T-cell (primary cell): ENCODE measurements at regions not wholly inside any gene's neighbourhood (a gene's known extent, or its start where the extent isn't known, plus 50 kb on each side); places are given as distances from the start of the nearest gene placed in this dataset.

Experiments
- ATAC-seq, 4 experiments: fragments of 200-7000 bp in 3 of 4; fragments of 150-1000 bp in 1 of 4; cut with Tn5 transposase; replicated peaks in 1 of 4; 1 replicate in 3 of 4; 2 replicates in 1 of 4; pipeline ENCODE4 v1.10.0; 2021; ENCODE audit warnings: moderate library complexity in 3 of 4, mild to moderate bottlenecking in 2 of 4, moderate number of reproducible peaks in 1 of 4
- CTCF ChIA-PET, 2 donors: fragments of 300-600 bp; sonication (Branson Sonifier 250); formaldehyde crosslinking; loops; one replicate each; lab custom pipeline; 2022; ENCODE audit warnings: antibody characterized with exemption in 2 of 2; lab: Charles Lee
- POLR2A ChIA-PET, 2 donors: fragments of 300-600 bp; sonication (Branson Sonifier 250); formaldehyde crosslinking; loops; one replicate each; lab custom pipeline; 2022; ENCODE audit warnings: antibody characterized with exemption in 2 of 2; lab: Charles Lee
- DNase-seq, 35 experiments: peaks; one replicate each; pipeline versions ENCODE4 v3.0.0 to v3.0.0-alpha.2; 2013 to 2023
- H3K27ac ChIP-seq: one replicate; pipeline ENCODE4 v1.5.1; 2013; ENCODE audit warnings: low read length
- H3K27me3 ChIP-seq, 2 experiments: replicated peaks in 1 of 2; 1 replicate in 1 of 2; 2 replicates in 1 of 2; pipeline versions ENCODE4 v1.6.1 to v1.7.0; 2013; ENCODE audit warnings: low read length in 1 of 2, mixed read lengths in 1 of 2; ENCODE audit not compliant: control insufficient read depth in 2 of 2, insufficient read depth in 2 of 2; ENCODE audit errors: extremely low read depth in 1 of 2
- H3K36me3 ChIP-seq, 2 donors: 1 replicate in 1 of 2; 2 replicates in 1 of 2; pipeline versions ENCODE4 v1.6.1 to v1.7.0; 2013; ENCODE audit warnings: low read length in 1 of 2; ENCODE audit not compliant: control insufficient read depth in 2 of 2, insufficient read depth in 1 of 2; ENCODE audit errors: extremely low read depth in 1 of 2
- H3K4me1 ChIP-seq, 2 experiments: 1 replicate in 1 of 2; 2 replicates in 1 of 2; pipeline versions ENCODE4 v1.6.1 to v1.7.0; 2013; ENCODE audit warnings: low read length in 2 of 2, mixed read lengths in 1 of 2; ENCODE audit not compliant: insufficient read depth in 2 of 2, control insufficient read depth in 1 of 2; ENCODE audit errors: extremely low read depth in 1 of 2
- H3K4me3 ChIP-seq, 2 donors: 1 replicate in 1 of 2; 2 replicates in 1 of 2; pipeline versions ENCODE4 v1.5.1 to v1.7.0; 2013; ENCODE audit warnings: mild to moderate bottlenecking in 2 of 2, low read length in 1 of 2, moderate library complexity in 1 of 2; ENCODE audit not compliant: control insufficient read depth in 1 of 2; ENCODE audit errors: extremely low read depth in 1 of 2
- H3K9me3 ChIP-seq: 2 replicates; pipeline ENCODE4 v1.7.0; 2013
- H3K27ac Mint-ChIP-seq, 2 donors: one replicate each; pipeline ENCODE4 v1.8.0; 2020 to 2021; ENCODE audit warnings: mild to moderate bottlenecking in 2 of 2, mixed read lengths in 2 of 2
- H3K27me3 Mint-ChIP-seq, 2 donors: one replicate each; pipeline ENCODE4 v1.8.0; 2021 to 2022; ENCODE audit warnings: mixed read lengths in 2 of 2
- H3K36me3 Mint-ChIP-seq: one replicate; pipeline ENCODE4 v1.8.0; 2021; ENCODE audit warnings: mixed read lengths
- H3K4me1 Mint-ChIP-seq, 3 donors: one replicate each; pipeline ENCODE4 v1.8.0; 2020 to 2022; ENCODE audit warnings: mixed read lengths in 3 of 3, mild to moderate bottlenecking in 1 of 3
- H3K4me3 Mint-ChIP-seq, 3 donors: one replicate each; pipeline ENCODE4 v1.8.0; 2020 to 2022; ENCODE audit warnings: mild to moderate bottlenecking in 3 of 3, mixed read lengths in 3 of 3, moderate library complexity in 3 of 3
- H3K9me3 Mint-ChIP-seq, 3 donors: one replicate each; pipeline ENCODE4 v1.8.0; 2020 to 2022; ENCODE audit warnings: mixed read lengths in 3 of 3
- WGBS: methylation state at CpG from one replicate; pipeline ENCODE4 v1.1.5; 2013; ENCODE audit warnings: missing lambda C conversion rate; ENCODE audit not compliant: insufficient coverage; 5-methylcytosine and 5-hydroxymethylcytosine counted together

DNA sequence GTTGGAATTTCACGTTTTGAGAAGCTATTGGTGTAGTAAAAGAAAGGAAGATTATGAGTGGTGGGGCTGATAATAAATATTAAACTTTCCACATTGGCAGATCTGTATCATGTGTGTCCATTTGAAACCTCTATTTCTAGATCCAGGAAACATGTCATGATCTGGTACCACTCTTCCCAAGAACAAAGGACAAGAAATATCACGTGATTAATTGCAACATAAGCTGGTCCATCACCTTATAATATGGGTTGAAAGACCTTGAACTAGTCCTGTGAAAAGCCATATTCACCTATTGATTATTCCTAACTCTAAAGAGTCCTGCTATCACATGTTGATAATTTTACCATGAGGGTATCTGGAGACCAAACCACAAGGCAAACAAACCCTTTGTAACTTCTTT is 335.3 kb upstream of the SMIM21 start:
- CTCF ChIA-PET, result no interaction called here
- Mint-ChIP-seq H3K27ac (no peak overlapping the region), H3K9me3 (no peaks in the 10 kb centered on the region), H3K36me3 (no peaks in the 10 kb centered on the region), H3K4me3 (no peak overlapping the region), H3K4me1 (no peaks in the 10 kb centered on the region), H3K27me3 (peaks cover 0 to 7% of the 10 kb centered on the region in 2 donors)
- ATAC-seq, result no peak
- Histone ChIP-seq H3K27me3 (no peaks in the 10 kb centered on the region), H3K9me3 (no peaks in the 10 kb centered on the region), H3K27ac (no peak overlapping the region), H3K36me3 (no peaks in the 10 kb centered on the region), H3K4me3 (no peak overlapping the region), H3K4me1 (no peaks in the 10 kb centered on the region)
- POLR2A ChIA-PET, result no interaction called here
- no peak for DNase-seq
- no CpG with 5 or more reads among the region's 2 CpGs for WGBS

DNA sequence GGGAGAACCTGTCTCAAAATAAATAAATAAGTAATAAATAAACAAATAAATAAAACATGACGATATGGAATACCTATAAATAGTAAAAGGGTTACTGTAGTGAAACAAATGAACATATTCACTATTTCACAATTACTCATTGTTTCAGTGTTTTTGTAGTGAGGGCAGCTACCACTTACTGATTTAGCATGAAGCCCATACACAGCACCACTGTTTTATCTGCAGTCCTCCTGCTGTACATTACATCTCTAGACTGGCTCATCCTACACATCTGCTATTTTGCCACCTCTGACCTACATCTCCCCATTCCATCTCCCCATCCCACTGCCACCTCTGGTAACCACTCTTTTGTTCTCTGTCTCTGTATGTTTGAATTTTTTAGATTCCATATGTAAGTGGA is 332.7 kb upstream of the SMIM21 start:
- no peaks in the 10 kb centered on the region for H3K9me3 ChIP-seq
- ChIA-PET CTCF (no interaction called here), POLR2A (no interaction called here)
- DNase-seq (no peak), ATAC-seq (no peak)
- peaks cover 0 to 7% of the 10 kb centered on the region in 2 donors for H3K27me3 Mint-ChIP-seq
- no peak overlapping the region for H3K27ac Mint-ChIP-seq
- no peaks in the 10 kb centered on the region for H3K4me1 ChIP-seq
- no peak overlapping the region for H3K27ac ChIP-seq
- no peaks in the 10 kb centered on the region for H3K4me1 Mint-ChIP-seq
- no peak overlapping the region for H3K4me3 ChIP-seq
- WGBS, result no CpG with 5 or more reads among the region's 1 CpG
- H3K36me3 Mint-ChIP-seq, result no peaks in the 10 kb centered on the region
- H3K27me3 ChIP-seq, result no peaks in the 10 kb centered on the region
- no peaks in the 10 kb centered on the region for H3K9me3 Mint-ChIP-seq
- no peak overlapping the region for H3K4me3 Mint-ChIP-seq
- no peaks in the 10 kb centered on the region for H3K36me3 ChIP-seq

DNA sequence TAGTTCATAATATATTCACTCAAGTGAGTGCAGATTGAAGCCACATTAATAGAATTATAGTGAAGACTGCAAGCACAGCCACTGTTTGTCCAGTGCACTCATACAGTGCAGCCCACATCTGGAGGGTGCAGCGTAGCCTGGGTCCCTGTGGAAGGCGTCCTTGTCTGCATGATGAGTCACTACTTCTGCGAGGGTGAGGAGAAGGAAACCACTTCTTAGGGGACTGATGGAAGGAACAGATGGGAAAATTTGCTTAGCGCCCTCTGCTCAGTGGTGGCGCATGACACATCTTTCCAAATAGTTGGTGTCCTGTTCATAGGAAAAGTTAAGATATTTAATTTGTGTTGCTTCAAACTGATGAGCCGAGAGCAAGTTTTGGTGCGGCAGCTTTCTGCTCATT is 330.4 kb upstream of the SMIM21 start:
- no peaks in the 10 kb centered on the region for H3K36me3 Mint-ChIP-seq
- no peaks in the 10 kb centered on the region for H3K9me3 Mint-ChIP-seq
- ChIA-PET POLR2A (no interaction called here), CTCF (no interaction called here)
- H3K4me1 Mint-ChIP-seq, result no peaks in the 10 kb centered on the region
- 67% methylated on average over 7 of the region's 7 CpGs for WGBS
- no peak overlapping the region for H3K4me3 Mint-ChIP-seq
- Histone ChIP-seq H3K36me3 (no peaks in the 10 kb centered on the region), H3K4me3 (no peak overlapping the region), H3K9me3 (no peaks in the 10 kb centered on the region), H3K27me3 (peaks cover 0 to 6% of the 10 kb centered on the region in 2 experiments), H3K27ac (no peak overlapping the region), H3K4me1 (no peaks in the 10 kb centered on the region)
- ATAC-seq, result no peak
- no peak overlapping the region for H3K27ac Mint-ChIP-seq
- no peak for DNase-seq
- peaks cover 0 to 7% of the 10 kb centered on the region in 2 donors for H3K27me3 Mint-ChIP-seq

DNA sequence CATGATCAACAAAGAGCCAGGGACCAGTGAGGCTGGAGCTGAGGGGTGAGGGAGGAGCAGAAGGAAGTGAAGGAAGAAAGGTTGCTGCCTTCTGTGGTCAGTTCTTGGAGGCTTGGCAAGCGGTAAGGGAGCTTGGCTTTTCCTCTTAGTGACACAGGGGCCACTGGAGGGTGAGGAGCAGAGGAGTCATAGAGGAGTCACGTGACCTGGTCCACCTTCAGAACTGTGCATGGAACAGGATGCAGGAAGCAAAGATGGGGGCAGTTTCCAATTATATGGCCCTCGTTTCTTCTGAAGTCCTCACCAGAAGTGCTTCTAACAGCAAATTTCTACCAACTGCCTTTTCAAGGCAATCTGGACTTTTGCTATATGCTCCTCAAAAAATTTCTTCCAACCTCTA is 326.9 kb upstream of the SMIM21 start:
- no peak overlapping the region for H3K27ac ChIP-seq
- no peaks in the 10 kb centered on the region for H3K9me3 Mint-ChIP-seq
- ChIA-PET CTCF (no interaction called here), POLR2A (no interaction called here)
- no peaks in the 10 kb centered on the region for H3K4me1 ChIP-seq
- H3K36me3 ChIP-seq, result no peaks in the 10 kb centered on the region
- no peak overlapping the region for H3K4me3 Mint-ChIP-seq
- H3K4me1 Mint-ChIP-seq, result no peaks in the 10 kb centered on the region
- ATAC-seq (no peak), DNase-seq (no peak)
- H3K4me3 ChIP-seq, result no peak overlapping the region
- no peaks in the 10 kb centered on the region for H3K36me3 Mint-ChIP-seq
- H3K27ac Mint-ChIP-seq, result no peak overlapping the region
- WGBS, result 41% methylated on average over 2 of the region's 3 CpGs
- H3K9me3 ChIP-seq, result no peaks in the 10 kb centered on the region
- peaks cover 2 to 9% of the 10 kb centered on the region in 2 donors for H3K27me3 Mint-ChIP-seq
- peaks cover 0 to 9% of the 10 kb centered on the region in 2 experiments for H3K27me3 ChIP-seq

DNA sequence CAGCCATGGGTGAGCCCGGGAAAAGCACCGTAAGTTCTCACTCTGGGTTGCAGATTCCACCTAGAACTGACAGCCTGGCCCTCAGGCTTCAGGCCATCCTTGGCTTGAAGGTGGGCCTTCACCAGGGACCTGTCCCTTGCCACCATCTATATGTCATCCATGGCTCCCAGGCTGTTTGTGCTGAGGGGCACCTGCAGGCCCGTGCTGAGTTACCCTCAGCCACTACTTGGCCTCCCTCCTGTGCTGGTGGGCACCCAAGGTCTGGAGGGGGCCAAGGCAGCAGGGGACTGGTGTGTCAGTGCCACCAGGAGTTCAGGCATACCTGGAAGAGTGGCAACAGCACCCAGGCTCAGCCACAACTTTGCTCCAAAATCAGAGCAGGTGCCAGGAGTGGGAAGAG is 326.2 kb upstream of the SMIM21 start:
- H3K4me1 ChIP-seq, result no peaks in the 10 kb centered on the region
- CTCF ChIA-PET, result no interaction called here
- H3K27ac ChIP-seq, result no peak overlapping the region
- H3K27me3 Mint-ChIP-seq, result peaks cover 2 to 9% of the 10 kb centered on the region in 2 donors
- peaks cover 0 to 9% of the 10 kb centered on the region in 2 experiments for H3K27me3 ChIP-seq
- H3K4me3 Mint-ChIP-seq, result no peak overlapping the region
- 83% methylated on average over 3 of the region's 3 CpGs for WGBS
- H3K27ac Mint-ChIP-seq, result no peak overlapping the region
- no peak overlapping the region for H3K4me3 ChIP-seq
- H3K9me3 Mint-ChIP-seq, result no peaks in the 10 kb centered on the region
- ATAC-seq (no peak), DNase-seq (no peak)
- no peaks in the 10 kb centered on the region for H3K9me3 ChIP-seq
- POLR2A ChIA-PET, result no interaction called here
- H3K4me1 Mint-ChIP-seq, result no peaks in the 10 kb centered on the region
- no peaks in the 10 kb centered on the region for H3K36me3 ChIP-seq
- no peaks in the 10 kb centered on the region for H3K36me3 Mint-ChIP-seq

DNA sequence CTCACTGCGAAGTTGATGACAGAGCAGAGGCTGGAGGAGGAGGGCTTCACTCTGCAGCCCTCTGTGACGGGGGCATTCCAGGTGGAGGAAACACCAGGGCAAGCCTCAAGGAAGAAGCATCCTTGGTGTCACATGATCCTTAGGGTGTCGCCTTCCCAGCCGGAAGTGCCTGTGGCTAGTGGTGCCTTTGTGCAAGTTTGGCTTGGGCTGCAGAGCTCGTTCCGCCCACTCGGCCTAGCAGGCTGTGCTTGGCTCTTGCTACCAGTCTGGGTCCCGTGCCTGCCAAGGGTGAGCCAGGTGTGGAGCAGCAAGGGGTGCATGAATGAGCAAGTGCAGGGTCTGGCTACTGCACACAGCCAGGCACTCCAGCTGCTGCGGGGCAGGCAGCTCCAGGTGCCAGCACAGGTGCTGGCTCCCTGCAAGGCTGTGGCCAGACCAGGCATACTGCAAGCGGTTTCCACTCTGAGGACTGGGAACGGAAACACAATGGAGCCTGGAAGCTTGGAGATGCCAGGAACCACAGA is 325.3 kb upstream of the SMIM21 start:
- Mint-ChIP-seq H3K36me3 (no peaks in the 10 kb centered on the region), H3K4me3 (no peak overlapping the region), H3K27ac (no peak overlapping the region), H3K27me3 (peaks cover 2 to 9% of the 10 kb centered on the region in 2 donors), H3K4me1 (no peaks in the 10 kb centered on the region), H3K9me3 (no peaks in the 10 kb centered on the region)
- no peak overlapping the region for H3K4me3 ChIP-seq
- DNase-seq (no peak), ATAC-seq (peak in 1 of 4 experiments; percentile 23)
- no peaks in the 10 kb centered on the region for H3K4me1 ChIP-seq
- ChIA-PET CTCF (no interaction called here), POLR2A (no interaction called here)
- H3K9me3 ChIP-seq, result no peaks in the 10 kb centered on the region
- 67% methylated on average over 11 of the region's 11 CpGs for WGBS
- H3K27me3 ChIP-seq, result peaks cover 0 to 9% of the 10 kb centered on the region in 2 experiments
- no peak overlapping the region for H3K27ac ChIP-seq
- H3K36me3 ChIP-seq, result no peaks in the 10 kb centered on the region

DNA sequence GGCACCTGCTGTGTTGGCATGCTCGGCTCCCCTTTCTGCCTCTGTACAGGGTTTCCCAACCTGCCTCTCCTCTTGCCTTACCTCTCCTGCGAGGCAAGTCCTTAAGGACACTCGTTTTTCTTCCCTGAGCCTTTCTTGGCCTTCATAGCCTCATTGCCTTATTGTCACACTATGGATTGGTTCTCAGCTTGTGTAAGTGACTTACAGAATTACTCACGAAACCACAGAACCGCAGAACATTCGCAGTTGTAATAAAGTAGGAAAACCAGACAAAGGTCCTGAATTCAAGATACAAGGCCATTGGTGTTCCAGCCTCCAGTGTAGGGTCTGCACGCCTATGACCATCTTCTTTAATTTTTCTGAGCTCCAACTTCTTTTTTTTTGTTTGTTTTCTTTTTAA is 317.6 kb upstream of the SMIM21 start:
- POLR2A ChIA-PET, result no interaction called here
- no peak overlapping the region for H3K4me3 ChIP-seq
- 78% methylated on average over 3 of the region's 7 CpGs for WGBS
- CTCF ChIA-PET, result no interaction called here
- Mint-ChIP-seq H3K27me3 (peaks cover 0 to 8% of the 10 kb centered on the region in 2 donors), H3K9me3 (no peaks in the 10 kb centered on the region), H3K27ac (no peak overlapping the region), H3K36me3 (no peaks in the 10 kb centered on the region), H3K4me1 (no peaks in the 10 kb centered on the region), H3K4me3 (no peak overlapping the region)
- no peak overlapping the region for H3K27ac ChIP-seq
- no peaks in the 10 kb centered on the region for H3K36me3 ChIP-seq
- H3K9me3 ChIP-seq, result no peaks in the 10 kb centered on the region
- no peak for DNase-seq
- no peaks in the 10 kb centered on the region for H3K4me1 ChIP-seq
- no peak for ATAC-seq
- H3K27me3 ChIP-seq, result no peaks in the 10 kb centered on the region
